T47D (cell line): ENCODE measurements at regions not wholly inside any gene's neighbourhood (a gene's known extent, or its start where the extent isn't known, plus 50 kb on each side); places are given as distances from the start of the nearest gene placed in this dataset.

Source experiments
- DNase-seq, 2 experiments: peaks; one replicate each; pipeline versions ENCODE4 v3.0.0 to v3.0.0-alpha.2; 2011 to 2012; ENCODE audit warnings: low read depth in 1 of 2, low spot score in 1 of 2
- JUND ChIP-seq: IDR thresholded peaks from 2 replicates; pipeline ENCODE4 v1.6.1; 2012; ENCODE audit warnings: low read depth
- in situ Hi-C: cut with HindIII; loops from 2 replicates; pipeline ENCODE4 v1.10.0; 2016; ENCODE audit warnings: low sequenced_read_pairs, low pct_unique_long_range_greater_than_20kb

DNA sequence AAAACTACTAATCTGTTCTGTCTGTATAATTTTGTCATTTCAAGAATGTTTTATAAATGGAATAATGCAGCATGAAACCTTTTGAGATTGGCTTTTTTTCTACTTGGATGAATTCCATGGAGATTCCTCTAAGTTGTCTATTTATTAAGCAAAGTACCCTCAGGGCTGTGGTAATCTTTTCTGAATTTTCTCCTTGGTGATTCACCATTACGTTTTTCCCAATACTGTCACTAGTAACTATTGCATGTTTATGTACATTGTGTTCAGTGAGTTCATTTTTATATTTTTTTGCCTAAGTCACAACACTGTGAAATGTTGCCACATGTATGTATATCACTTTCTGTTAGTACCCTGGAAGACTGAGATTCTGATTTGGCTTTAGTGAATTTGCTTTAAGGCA, 177.0 kb upstream of the GRIN3A start:
- no peak for TF ChIP-seq JUND
- DNase-seq, result no peak
- in situ Hi-C loops, result no loop called here

DNA sequence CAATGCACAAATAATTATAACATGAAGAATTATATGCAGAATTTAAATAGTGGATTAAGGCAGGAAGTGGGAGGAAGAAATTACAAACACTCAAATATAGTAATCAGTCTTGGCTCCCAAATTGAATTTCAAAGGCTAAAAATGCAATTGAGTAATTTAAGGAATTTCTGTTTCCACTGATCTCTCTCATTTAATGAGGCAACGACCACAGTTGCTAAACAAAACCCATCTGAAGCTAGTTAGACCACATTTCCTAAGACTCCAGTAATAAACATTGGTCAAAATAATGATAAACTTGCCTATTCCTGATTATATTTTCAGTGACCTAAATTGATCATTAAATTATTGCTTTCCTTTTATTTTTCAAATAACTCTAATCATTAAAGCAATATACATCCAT, 174.3 kb upstream of the GRIN3A start:
- DNase-seq, result no peak
- in situ Hi-C loops, result no loop called here
- TF ChIP-seq JUND, result no peak

DNA sequence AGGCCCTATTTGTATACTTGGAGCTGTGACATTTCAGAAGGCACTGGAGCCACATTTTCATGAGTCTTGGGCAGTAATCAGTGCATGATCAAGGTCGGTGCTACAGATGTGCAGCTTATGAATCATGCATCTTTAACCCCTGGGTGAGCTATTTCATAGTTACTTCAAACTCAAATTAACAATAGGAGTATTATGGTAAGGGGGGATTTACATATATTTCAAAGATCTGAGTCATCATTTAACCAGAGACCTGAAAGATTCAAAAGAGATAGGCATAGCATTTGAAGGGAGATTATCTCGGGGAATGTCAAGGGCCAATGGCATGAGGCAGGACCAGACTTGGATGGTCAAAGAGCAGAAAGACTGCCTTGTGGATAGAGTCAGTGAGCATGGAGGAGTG, 169.0 kb upstream of the GRIN3A start:
- no peak for TF ChIP-seq JUND
- in situ Hi-C loops, result no loop called here
- DNase-seq, result no peak

DNA sequence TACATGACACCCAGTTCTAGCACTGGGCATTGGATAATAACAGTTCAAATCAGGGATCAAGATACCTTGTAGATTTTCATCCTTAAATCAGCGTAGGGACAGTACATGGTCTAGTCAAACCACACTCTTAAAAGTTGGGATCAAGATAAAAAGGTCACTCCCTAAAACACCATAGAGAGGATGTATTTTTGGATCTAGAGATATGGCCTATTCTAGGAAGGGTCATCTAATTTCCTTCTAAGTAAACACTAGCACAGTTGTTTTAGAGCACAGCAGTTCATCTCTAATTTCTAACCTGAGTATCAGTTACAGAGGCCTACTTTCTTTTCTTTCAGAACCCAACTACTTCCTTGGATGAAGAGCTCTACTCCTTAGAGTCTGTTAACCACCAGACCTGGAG, 166.4 kb upstream of the GRIN3A start:
- no peak for TF ChIP-seq JUND
- in situ Hi-C loops, result no loop called here
- DNase-seq, result no peak

DNA sequence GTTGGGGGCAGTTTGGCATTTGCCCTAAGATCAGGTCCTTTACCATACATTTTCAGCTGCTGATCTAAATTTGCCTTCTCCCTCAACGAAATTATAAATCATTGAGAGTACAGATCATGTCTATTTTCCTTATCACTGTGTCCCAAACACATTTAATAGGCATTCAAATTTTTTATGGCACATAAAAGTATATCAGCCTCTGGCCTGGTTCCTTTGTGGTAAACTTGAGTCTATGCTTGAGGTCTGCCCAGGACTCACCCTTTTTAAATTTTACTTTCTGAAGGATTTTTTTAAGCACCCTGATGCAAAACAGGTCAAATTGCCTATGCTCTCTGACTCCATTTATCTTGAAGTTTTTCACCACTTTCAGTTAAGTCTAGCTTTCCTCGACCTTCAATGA, 163.6 kb upstream of the GRIN3A start:
- no peak for TF ChIP-seq JUND
- in situ Hi-C loops, result no loop called here
- no peak for DNase-seq

DNA sequence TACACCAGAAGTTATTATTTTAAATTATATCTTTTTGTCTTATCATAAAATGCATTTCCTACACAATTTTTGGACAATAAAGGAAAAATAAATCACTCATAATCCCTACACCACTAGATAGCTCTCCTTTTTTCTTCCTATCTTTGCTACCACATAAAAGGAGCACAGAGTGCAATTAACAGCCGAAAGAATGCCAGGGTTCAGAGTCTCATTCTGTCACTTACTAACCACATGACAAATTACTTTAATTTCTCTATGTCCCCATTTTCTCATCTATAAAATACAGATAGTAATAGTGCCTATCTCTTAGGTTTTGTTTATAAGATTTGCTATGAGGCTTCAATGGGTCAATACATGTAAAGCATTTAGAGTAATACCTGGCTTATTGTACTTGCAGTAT, 158.7 kb upstream of the GRIN3A start:
- DNase-seq, result no peak
- no peak for TF ChIP-seq JUND
- in situ Hi-C loops, result no loop called here

DNA sequence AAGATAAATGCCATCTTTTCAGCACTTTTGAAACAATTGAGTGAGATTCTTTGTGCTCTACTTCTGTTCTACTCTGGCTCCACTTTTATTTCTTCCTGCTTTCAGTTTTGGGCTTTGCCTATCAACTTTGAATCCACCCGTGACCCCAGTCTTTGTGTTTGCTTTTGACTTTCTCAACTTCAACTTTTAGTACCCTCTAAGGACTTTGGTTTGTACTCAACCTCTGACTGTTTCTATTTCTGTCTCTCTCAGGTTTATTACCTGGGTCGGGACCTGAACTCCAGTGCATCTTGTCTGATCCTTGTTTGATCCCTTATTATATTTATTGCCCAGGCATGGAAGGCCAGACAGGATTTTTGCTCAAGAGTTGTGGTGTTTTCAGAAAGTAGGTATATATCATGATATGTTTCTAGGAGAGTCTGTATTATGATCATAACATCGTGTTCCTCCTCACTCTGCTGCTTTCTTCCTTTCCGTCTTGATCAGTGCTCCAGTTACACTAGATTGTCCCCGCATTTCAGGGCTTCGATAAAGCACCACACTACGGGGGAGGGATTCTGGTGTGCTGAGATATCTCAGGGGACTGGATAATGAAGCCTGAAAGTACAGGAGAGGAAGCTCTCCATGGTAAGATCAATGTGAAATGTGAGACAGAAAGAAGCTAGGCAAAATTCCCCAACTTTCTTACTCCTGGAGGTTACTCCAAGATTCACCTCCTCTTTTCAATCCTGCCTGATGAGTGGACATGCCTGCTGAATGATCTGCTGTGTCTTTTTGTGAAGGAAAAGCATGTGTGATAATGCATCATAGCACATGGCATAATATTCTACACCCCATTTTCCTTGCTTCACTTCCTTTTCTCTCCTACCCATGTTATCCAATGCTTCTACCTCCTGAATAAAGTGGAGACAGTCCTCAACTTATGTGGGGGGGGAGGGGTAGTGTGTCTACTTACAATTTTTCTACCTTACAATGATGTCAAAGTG, 155.5 kb upstream of the GRIN3A start:
- TF ChIP-seq JUND, result no peak
- in situ Hi-C loops, result no loop called here
- DNase-seq, result no peak

DNA sequence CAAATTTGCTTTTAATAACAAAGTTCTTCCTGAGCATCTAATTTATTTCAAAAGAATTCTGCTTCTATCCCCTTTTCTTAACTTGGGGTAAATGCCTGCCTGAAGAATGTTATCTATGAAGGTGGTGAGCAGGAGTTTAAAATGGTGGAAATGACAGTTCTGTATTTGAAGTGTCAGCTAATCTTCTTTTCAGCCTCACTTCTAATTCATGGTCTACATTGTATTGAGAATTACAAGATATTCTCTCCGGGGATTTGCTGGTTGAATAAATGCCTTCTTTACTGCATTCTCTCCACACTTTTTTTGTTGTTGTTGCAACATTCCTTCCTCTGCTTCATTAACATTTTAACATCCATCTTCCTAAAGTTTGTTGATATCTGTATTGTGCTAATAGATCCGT, 143.1 kb upstream of the GRIN3A start:
- in situ Hi-C loops, result no loop called here
- TF ChIP-seq JUND, result no peak
- no peak for DNase-seq

DNA sequence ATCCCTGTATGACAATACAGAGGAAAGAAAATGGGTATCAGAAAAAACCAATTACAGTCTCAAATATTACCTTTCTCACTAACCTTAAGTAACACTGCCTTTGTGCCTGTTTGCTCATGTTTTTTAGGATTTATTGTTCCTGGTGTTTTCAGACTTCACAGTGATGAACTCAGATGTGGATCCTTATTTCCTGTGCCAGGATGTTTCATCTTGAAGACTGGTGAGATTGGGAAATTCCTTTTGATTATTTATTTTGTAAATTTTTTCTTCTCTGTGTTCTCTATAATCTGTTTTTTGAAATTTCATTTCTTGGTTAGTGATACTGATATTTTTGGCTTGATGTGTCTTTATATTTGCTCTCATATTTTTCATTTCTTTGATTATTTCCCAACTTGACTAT, 142.4 kb upstream of the GRIN3A start:
- in situ Hi-C loops, result no loop called here
- DNase-seq, result no peak
- TF ChIP-seq JUND, result no peak

DNA sequence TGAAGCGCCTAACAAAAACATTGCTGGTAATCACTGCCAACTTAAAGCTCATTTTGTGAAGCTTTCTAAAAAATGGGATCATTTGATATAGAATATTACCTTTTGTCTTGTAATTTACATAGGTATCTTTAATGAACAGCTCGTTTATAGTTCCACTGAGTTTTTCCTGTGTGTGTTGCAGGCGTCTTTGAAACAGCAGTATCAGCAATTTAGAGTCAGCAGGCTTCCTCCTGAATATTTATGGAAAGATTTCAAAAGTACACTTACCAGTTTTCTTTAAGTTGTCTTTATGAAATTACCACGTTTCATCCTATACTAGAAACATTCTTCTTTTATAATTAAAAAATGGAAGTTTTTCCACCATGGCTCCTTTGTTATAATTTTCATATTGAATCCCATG, 140.3 kb upstream of the GRIN3A start:
- no peak for DNase-seq
- in situ Hi-C loops, result no loop called here
- TF ChIP-seq JUND, result no peak

DNA sequence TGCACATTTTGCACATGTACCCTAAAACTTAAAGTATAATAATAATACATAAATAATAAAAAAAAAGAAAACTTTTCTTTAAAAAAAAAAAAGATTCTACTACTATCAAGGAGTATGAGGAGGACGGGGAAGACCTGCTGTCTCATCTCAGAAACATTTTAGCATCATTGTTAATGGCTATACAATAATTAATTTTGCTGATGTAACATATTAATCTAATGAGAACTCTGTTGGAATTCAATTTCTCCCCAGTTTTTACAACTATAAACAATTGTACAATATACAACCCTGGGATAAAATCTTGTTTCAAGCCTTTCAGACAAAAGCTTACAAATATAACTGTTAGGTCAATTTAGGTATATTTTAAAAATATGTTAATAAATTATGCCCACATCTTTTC, 139.0 kb upstream of the GRIN3A start:
- TF ChIP-seq JUND, result no peak
- in situ Hi-C loops, result no loop called here
- DNase-seq, result no peak

DNA sequence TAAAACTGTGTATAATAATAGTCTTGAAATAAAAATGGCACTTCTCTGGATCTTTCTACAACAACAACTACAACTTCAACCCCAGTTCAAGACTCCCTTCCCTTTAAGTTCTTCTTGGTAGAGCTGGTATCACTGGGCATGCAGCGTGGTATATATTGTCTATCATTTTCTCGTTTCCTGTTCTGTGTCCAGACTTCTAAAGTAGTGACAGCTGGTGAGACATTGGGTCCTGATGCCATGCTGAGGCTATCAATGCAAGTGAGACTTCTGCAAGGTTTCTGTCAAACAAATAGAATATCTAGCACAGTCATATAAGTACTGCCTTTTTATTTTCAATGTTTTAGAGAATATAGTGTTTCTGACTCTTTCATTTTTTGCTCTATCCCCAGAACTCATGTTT, 123.0 kb upstream of the GRIN3A start:
- no peak for DNase-seq
- in situ Hi-C loops, result no loop called here
- TF ChIP-seq JUND, result no peak

DNA sequence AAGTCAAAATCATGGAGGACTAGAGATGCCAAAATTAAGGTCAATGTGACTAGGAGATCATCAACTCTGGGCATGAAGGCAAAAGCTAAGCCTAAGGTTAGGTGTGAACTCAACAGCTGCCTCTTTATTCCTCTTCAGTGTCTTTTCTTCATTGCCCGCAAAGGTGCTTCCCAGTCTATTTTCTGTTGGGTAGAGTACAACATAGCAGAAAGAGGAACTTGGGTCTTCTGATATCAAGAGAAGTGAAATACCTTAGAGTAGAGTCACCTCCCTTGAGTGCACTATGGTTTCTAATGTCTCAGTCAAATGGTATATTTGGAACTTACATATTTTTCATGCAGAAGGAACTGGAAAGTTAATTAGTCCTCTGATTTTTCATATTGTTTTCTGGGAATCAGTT, 122.5 kb upstream of the GRIN3A start:
- TF ChIP-seq JUND, result no peak
- in situ Hi-C loops, result no loop called here
- DNase-seq, result no peak

DNA sequence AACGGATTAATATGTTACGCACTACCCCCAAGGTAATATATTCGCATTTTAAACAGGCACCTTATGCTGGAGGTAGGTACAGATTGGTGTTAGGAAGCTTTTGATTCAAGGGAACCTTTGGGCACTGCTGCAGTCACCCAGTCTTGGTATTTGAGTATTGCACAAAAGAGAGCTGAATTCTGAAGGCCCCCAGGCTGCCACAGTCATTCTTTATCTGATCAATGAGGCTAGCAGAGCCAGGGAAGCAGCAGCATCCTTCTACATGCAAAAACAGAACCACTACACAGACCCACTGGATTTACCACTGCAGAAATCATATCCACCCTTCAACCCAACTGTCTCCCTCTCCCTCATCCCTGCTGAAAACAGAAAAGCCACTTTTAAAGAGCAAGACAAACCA, 121.2 kb upstream of the GRIN3A start:
- in situ Hi-C loops, result no loop called here
- DNase-seq, result no peak
- no peak for TF ChIP-seq JUND
